ENCODE measurements at regions not wholly inside any gene's neighbourhood (a gene's known extent, or its start where the extent isn't known, plus 50 kb on each side); places are given as distances from the start of the nearest gene placed in this dataset.
"Not testable (repeated sequence)": the region's sequence is repeated elsewhere in the genome, so short reads cannot be mapped to it uniquely, and the experiment has no call there.

- DNase-seq (ENCODE audit: low read depth): no peak
Measured at GRCh38 chr2:8253781-8254180, 428.1 kb upstream of the ID2 start.

GRCh38 chr2:8254214-8254613 is 427.6 kb upstream of the ID2 start:
- not testable (repeated sequence) for DNase-seq (ENCODE audit: low read depth)

- no peak for DNase-seq (ENCODE audit: low read depth)
Measured at GRCh38 chr2:8254791-8255447, 426.9 kb upstream of the ID2 start.

GRCh38 chr2:8255448-8255800 is 426.4 kb upstream of the ID2 start:
- no peak for DNase-seq (ENCODE audit: low read depth)

- DNase-seq (ENCODE audit: low read depth): no peak
Measured at GRCh38 chr2:8256905-8257304, 425.0 kb upstream of the ID2 start.

- DNase-seq (ENCODE audit: low read depth): no peak
Measured at GRCh38 chr2:8257502-8257901, 424.4 kb upstream of the ID2 start.

- no peak for DNase-seq (ENCODE audit: low read depth)
Measured at GRCh38 chr2:8258406-8258805, 423.4 kb upstream of the ID2 start.

- DNase-seq (ENCODE audit: low read depth): no peak
Measured at GRCh38 chr2:8259106-8259840, 422.6 kb upstream of the ID2 start.

- DNase-seq (ENCODE audit: low read depth): no peak
Measured at GRCh38 chr2:8259841-8260178, 422.0 kb upstream of the ID2 start.

- no peak for DNase-seq (ENCODE audit: low read depth)
Measured at GRCh38 chr2:8260213-8260612, 421.6 kb upstream of the ID2 start.

- no peak for DNase-seq (ENCODE audit: low read depth)
Measured at GRCh38 chr2:8263901-8264300, 418.0 kb upstream of the ID2 start.

GRCh38 chr2:8264981-8265380 is 416.9 kb upstream of the ID2 start:
- DNase-seq (ENCODE audit: low read depth): no peak

GRCh38 chr2:8265476-8266226 is 416.2 kb upstream of the ID2 start:
- DNase-seq (ENCODE audit: low read depth): no peak

- no peak for DNase-seq (ENCODE audit: low read depth)
Measured at GRCh38 chr2:8266563-8266962, 415.3 kb upstream of the ID2 start.

GRCh38 chr2:8267048-8267447 is 414.8 kb upstream of the ID2 start:
- no peak for DNase-seq (ENCODE audit: low read depth)

GRCh38 chr2:8267721-8268120 is 414.1 kb upstream of the ID2 start:
- DNase-seq (ENCODE audit: low read depth): no peak

GRCh38 chr2:8268172-8268783 is 413.6 kb upstream of the ID2 start:
- no peak for DNase-seq (ENCODE audit: low read depth)

GRCh38 chr2:8270699-8271098 is 411.2 kb upstream of the ID2 start:
- no peak for DNase-seq (ENCODE audit: low read depth)

- no peak for DNase-seq (ENCODE audit: low read depth)
Measured at GRCh38 chr2:8271461-8271860, 410.4 kb upstream of the ID2 start.

GRCh38 chr2:8276026-8276425 is 405.8 kb upstream of the ID2 start:
- no peak for DNase-seq (ENCODE audit: low read depth)

GRCh38 chr2:8277921-8278571 is 403.8 kb upstream of the ID2 start:
- no peak for DNase-seq (ENCODE audit: low read depth)

- DNase-seq (ENCODE audit: low read depth): no peak
Measured at GRCh38 chr2:8278709-8279354, 403.0 kb upstream of the ID2 start.

Data from activated T-cell treated with anti-CD3 and anti-CD28 coated beads for 1 hour (primary cell).